ENCODE measurements at regions not wholly inside any gene's neighbourhood (a gene's known extent, or its start where the extent isn't known, plus 50 kb on each side); places are given as distances from the start of the nearest gene placed in this dataset.

- DNase-seq = no peak
Observed at GRCh38 chr16:77594799-77595596, 127.3 kb upstream of the NUDT7 start.

- no peak for DNase-seq
Observed at GRCh38 chr16:77596261-77596660, 126.1 kb upstream of the NUDT7 start.

GRCh38 chr16:77599793-77600415 lies 122.4 kb upstream of the NUDT7 start:
- DNase-seq = peak; percentile 17

DNA sequence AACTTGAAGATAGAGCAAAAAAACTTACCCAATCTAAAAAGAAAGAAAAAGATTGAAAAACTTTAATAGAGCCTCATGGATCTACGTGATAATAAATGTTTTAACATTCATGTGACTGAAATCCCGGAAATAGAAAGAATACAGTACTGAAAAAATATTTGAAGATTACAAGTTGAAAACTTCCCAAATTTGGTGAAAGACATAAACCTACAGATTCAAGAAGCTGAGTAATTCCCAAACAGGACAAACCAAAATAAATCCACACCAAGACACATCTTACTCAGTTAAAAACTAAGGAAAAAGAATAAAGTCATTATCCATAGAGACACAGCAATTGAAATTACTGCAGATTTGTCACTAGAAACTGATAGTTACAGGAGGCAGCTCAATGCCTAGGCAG lies 121.8 kb upstream of the NUDT7 start:
- no peak for DNase-seq

- DNase-seq = no peak
Observed at GRCh38 chr16:77603656-77604055, 118.7 kb upstream of the NUDT7 start.

GRCh38 chr16:77610496-77610895 lies 111.8 kb upstream of the NUDT7 start:
- no peak for DNase-seq

GRCh38 chr16:77611386-77611785 lies 110.9 kb upstream of the NUDT7 start:
- no peak for DNase-seq

DNA sequence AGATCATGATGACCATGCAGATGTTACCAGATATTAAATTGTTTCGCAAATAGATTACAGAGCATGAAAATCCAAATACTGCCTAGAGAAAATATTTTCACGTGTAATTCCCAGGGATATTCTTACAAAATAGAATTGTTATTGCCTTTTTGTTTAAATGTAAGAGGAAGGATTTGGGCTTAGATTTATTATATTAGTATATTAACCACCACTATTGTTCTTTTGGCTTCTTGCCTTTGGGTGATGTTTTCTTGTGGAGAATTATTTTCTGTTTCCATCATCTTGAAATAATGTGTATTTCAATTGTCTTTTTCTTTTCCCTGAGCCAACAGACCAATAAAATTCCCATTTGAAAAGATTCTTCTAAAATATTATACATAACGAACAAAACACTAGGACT lies 109.7 kb upstream of the NUDT7 start:
- no peak for DNase-seq

DNA sequence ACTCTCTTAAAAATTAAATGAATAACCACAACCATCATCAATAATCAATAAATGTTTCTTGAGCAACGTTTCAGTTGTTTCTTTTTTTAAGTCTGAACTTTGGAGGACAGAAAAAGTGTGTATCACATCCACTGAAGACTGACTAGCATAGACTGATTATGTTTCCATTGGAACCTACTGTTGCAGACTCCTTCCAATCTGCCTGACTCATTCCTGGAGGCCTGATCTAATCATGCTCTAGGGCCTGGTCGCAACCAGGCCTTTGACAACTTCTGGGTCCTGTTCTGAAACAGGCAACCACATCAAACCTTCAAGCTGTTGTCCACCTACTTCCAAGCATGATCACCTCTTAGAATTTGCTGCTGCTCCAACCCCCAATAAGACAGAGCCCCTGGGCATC lies 109.2 kb upstream of the NUDT7 start:
- no peak for DNase-seq

- no peak for DNase-seq
Observed at GRCh38 chr16:77617553-77617952, 104.8 kb upstream of the NUDT7 start.

DNA sequence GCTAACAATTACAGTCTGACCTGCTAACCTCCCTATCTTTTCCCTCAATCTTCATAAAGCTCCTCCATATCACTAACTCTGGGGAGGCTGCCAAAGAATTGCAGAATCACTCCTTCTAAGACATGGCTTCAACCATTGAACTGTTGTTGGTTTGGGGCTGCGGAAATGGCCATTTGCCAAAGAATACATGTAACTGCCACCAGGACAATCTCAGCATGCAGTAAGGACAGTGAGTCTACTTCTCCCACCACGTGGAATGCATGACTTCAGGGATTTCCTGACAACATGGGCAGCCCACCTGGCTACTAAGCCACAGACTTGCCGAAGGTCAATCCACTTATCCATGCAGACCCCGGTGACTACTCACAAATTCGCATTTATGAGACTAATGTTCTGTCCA lies 104.3 kb upstream of the NUDT7 start:
- no peak for DNase-seq

DNA sequence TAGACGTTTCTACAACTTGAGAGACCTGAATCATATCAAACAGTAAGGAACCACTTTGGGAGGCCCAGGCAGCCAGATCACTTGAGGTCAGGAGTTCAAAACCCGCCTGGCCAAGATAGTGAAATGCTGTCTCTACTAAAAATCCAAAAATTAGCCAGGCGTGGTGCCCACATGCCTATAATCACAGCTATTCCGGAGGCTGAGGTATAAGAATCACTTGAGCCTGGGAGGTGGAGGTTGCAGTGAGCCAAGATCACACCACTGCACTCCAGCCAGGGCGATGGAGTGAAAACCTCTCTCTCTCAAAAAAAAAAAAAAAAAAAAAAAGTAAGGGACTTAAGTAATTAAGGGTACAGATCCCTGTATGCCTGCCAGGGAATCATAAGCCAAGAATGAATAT lies 103.4 kb upstream of the NUDT7 start:
- no peak for DNase-seq

GRCh38 chr16:77624085-77624484 lies 98.2 kb upstream of the NUDT7 start:
- no peak for DNase-seq

GRCh38 chr16:77636615-77637014 lies 85.7 kb upstream of the NUDT7 start:
- no peak for DNase-seq

- DNase-seq = no peak
Observed at GRCh38 chr16:77637940-77638339, 84.4 kb upstream of the NUDT7 start.

GRCh38 chr16:77643176-77643575 lies 79.1 kb upstream of the NUDT7 start:
- no peak for DNase-seq

- no peak for DNase-seq
Observed at GRCh38 chr16:77645764-77646163, 76.5 kb upstream of the NUDT7 start.

DNA sequence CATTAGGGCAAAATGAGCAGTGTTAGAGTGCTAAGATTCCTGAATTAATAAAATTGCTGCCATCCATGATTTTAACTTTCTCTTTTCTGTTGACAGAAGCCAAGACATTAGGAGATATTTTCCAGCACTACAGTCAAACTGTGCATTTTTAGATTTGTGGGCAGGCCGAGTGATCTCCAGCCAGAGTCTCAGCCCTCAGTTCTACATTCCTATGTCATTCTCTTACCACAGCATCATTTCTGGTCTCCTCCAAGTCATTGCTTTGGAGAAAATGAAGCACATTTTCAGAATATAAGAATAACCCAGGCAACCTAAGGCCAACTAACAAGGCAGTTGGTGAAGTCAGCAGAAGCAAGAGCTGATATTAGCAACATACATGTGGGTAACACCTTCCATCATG lies 74.6 kb upstream of the NUDT7 start:
- no peak for DNase-seq

GRCh38 chr16:77650761-77651160 lies 71.6 kb upstream of the NUDT7 start:
- no peak for DNase-seq

GRCh38 chr16:77652399-77652798 lies 69.9 kb upstream of the NUDT7 start:
- no peak for DNase-seq

DNA sequence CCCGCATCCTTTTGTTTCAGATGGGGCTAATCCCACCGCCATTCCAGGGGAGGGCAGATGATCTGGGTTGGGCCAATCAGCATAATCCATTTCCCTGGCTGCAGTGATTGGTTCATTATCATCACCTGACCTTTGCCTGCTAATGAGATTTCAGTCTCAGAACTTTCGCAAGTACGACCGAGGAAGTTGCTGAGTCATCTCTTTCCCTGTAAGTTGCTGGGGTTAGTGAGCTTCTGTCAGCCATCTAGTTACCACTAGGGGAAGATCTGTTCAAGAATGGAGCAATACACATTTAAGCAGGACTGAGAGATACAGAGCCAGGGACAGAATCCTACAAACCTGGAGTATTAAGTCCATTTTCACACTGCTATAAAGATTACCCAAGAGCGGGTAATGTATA lies 65.3 kb upstream of the NUDT7 start:
- no peak for DNase-seq

DNA sequence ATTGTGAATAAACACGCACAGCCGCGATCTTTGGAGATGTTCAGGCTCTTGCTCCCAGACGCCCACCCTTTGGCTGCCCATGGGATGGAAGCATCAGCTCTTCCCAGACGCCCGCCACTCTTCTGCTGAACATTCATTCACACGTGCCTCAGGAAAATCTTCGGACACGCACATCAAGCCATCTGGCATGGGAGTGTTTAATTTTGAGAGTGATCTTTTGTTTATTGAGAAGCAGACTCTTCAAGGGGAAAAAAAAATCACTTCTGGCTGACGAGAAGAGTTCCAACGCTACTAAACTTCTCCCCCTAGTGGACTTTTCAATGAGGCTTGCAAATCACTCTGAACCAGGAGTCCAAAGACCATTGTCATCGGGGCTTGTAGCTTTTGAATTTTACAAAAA lies 62.0 kb upstream of the NUDT7 start:
- DNase-seq = no peak

GRCh38 chr16:77662246-77662645 lies 60.1 kb upstream of the NUDT7 start:
- DNase-seq = no peak

GRCh38 chr16:77663711-77664110 lies 58.6 kb upstream of the NUDT7 start:
- no peak for DNase-seq

- no peak for DNase-seq
Observed at GRCh38 chr16:77666771-77667170, 55.5 kb upstream of the NUDT7 start.
